Progenitor cell of endocrine pancreas (in vitro differentiated cells): ENCODE measurements at regions not wholly inside any gene's neighbourhood (a gene's known extent, or its start where the extent isn't known, plus 50 kb on each side); places are given as distances from the start of the nearest gene placed in this dataset.

Experiments
- DNase-seq: peaks from one replicate; pipeline ENCODE4 v3.0.0; 2021; ENCODE audit warnings: low spot score; ENCODE audit not compliant: unreplicated experiment
- H3K27ac Mint-ChIP-seq: 2 replicates; pipeline ENCODE4 v1.8.0; 2021; ENCODE audit warnings: mild to moderate bottlenecking, moderate library complexity, mixed read lengths
- H3K27me3 Mint-ChIP-seq: 2 replicates; pipeline ENCODE4 v1.8.0; 2021; ENCODE audit warnings: mixed read lengths
- H3K36me3 Mint-ChIP-seq: 2 replicates; pipeline ENCODE4 v1.8.0; 2022; ENCODE audit warnings: mixed read lengths; ENCODE audit not compliant: insufficient read depth
- H3K4me1 Mint-ChIP-seq: 2 replicates; pipeline ENCODE4 v1.8.0; 2021; ENCODE audit warnings: low read depth, mixed read lengths
- H3K4me3 Mint-ChIP-seq: 2 replicates; pipeline ENCODE4 v1.8.0; 2021; ENCODE audit warnings: low read depth, mild to moderate bottlenecking, moderate library complexity, mixed read lengths
- H3K9me3 Mint-ChIP-seq: 2 replicates; pipeline ENCODE4 v1.8.0; 2021; ENCODE audit warnings: low read depth, mixed read lengths
- CTCF ChIP-seq: fragments of 200-600 bp; sonication (generic); IDR thresholded peaks from one replicate; pipeline ENCODE4 v1.5.0; 2021; ENCODE audit warnings: antibody characterized with exemption, mild to moderate bottlenecking; ENCODE audit not compliant: unreplicated experiment

GRCh38 chr5:174347183-174347582, 301.7 kb downstream of the NSG2 start:
- H3K36me3 Mint-ChIP-seq = no peaks in the 10 kb centered on the region
- H3K4me3 Mint-ChIP-seq = no peak overlapping the region
- H3K4me1 Mint-ChIP-seq = no peaks in the 10 kb centered on the region
- H3K27ac Mint-ChIP-seq = no peak overlapping the region
- H3K9me3 Mint-ChIP-seq = no peaks in the 10 kb centered on the region
- TF ChIP-seq CTCF = no peak
- DNase-seq = no peak
- peaks cover 28% of the 10 kb centered on the region for H3K27me3 Mint-ChIP-seq

- H3K36me3 Mint-ChIP-seq = no peaks in the 10 kb centered on the region
- H3K4me1 Mint-ChIP-seq = no peaks in the 10 kb centered on the region
- no peak for TF ChIP-seq CTCF
- peaks cover 28% of the 10 kb centered on the region for H3K27me3 Mint-ChIP-seq
- H3K9me3 Mint-ChIP-seq = no peaks in the 10 kb centered on the region
- no peak for DNase-seq
- no peak overlapping the region for H3K27ac Mint-ChIP-seq
- H3K4me3 Mint-ChIP-seq = no peak overlapping the region
Measured at GRCh38 chr5:174348311-174348981, 302.9 kb downstream of the NSG2 start.

GRCh38 chr5:174352681-174353080, 307.2 kb downstream of the NSG2 start:
- TF ChIP-seq CTCF = no peak
- no peak for DNase-seq
- Mint-ChIP-seq H3K4me1 (no peaks in the 10 kb centered on the region), H3K36me3 (no peaks in the 10 kb centered on the region), H3K27ac (no peak overlapping the region), H3K4me3 (no peak overlapping the region), H3K9me3 (no peaks in the 10 kb centered on the region), H3K27me3 (peaks cover 18% of the 10 kb centered on the region)

- Mint-ChIP-seq H3K27ac (no peak overlapping the region), H3K9me3 (no peaks in the 10 kb centered on the region), H3K36me3 (no peaks in the 10 kb centered on the region), H3K27me3 (peaks cover 20% of the 10 kb centered on the region), H3K4me1 (peaks cover 9% of the 10 kb centered on the region), H3K4me3 (no peak overlapping the region)
- DNase-seq = no peak
- TF ChIP-seq CTCF = no peak
Measured at GRCh38 chr5:174354571-174354970, 309.1 kb downstream of the NSG2 start.

- no peak for TF ChIP-seq CTCF
- Mint-ChIP-seq H3K27me3 (peaks cover 20% of the 10 kb centered on the region), H3K4me1 (peaks cover 9% of the 10 kb centered on the region), H3K9me3 (no peaks in the 10 kb centered on the region), H3K27ac (no peak overlapping the region), H3K4me3 (no peak overlapping the region), H3K36me3 (no peaks in the 10 kb centered on the region)
- no peak for DNase-seq
Measured at GRCh38 chr5:174355208-174355612, 309.7 kb downstream of the NSG2 start.
